ENCODE measurements at regions not wholly inside any gene's neighbourhood (a gene's known extent, or its start where the extent isn't known, plus 50 kb on each side); places are given as distances from the start of the nearest gene placed in this dataset.

DNA sequence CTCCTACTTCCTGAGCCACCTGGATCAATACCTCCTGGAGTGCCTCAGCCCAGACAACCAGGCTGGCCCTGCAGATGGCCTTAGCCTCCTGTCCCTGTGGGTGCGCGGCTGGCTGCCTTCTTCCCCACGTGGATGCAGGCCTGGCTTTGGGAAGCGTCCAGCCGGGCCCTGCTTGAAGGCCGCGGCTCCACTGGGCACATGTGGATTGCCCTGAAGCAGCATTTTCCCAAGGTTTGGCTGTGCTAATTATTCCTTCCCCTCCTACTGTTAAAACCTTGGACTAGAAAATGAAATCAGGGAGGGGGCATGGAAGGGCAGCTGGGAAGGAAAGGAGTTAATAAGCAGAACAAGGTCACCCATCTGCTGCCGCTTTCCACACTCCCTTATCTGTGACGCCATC, 143.0 kb upstream of the GATA6 start:
- H3K9me3 ChIP-seq (ENCODE audit: low read length), result no peaks in the 10 kb centered on the region
- no peaks in the 10 kb centered on the region for H3K27me3 ChIP-seq (ENCODE audit: low read length)
- H3K4me1 ChIP-seq (ENCODE audit: insufficient read depth, low read length), result peaks cover under 1% of the 10 kb centered on the region; the same call in 1 of the 2 replicates
- no peaks in the 10 kb centered on the region for H3F3A ChIP-seq (ENCODE audit: low read length, unreplicated experiment)
- H4K20me1 ChIP-seq (ENCODE audit: low read length), result no peaks in the 10 kb centered on the region
- TF ChIP-seq EZH2phosphoT487 (IDR thresholded peaks at IDR 0.05; ENCODE audit: borderline replicate concordance, low read length) (no peak), CTCF (conservative IDR thresholded peaks at IDR 0.05; ENCODE audit: low read depth, low read length) (no peak), EZH2 (IDR thresholded peaks at IDR 0.05; ENCODE audit: low read length, unreplicated experiment) (no peak)
- H3K79me2 ChIP-seq (ENCODE audit: low read length), result no peaks in the 10 kb centered on the region
- ChIA-PET POLR2A (ENCODE audit: unreplicated experiment) (no interaction called here), CTCF (no interaction called here)
- DNase-seq, result no peak
- BruUV-seq (replicated peaks), result no TSS peak
- no peak overlapping the region for H3K4me3 ChIP-seq (ENCODE audit: low read length)
- H3K27ac ChIP-seq (ENCODE audit: low read length), result no peak overlapping the region
- no peak overlapping the region for H3K9ac ChIP-seq (ENCODE audit: low read length)
- no peak overlapping the region for H3K4me2 ChIP-seq (ENCODE audit: low read length)
- no peak overlapping the region for H2AFZ ChIP-seq (ENCODE audit: low read length)
- H3K36me3 ChIP-seq (ENCODE audit: low read depth, low read length), result no peaks in the 10 kb centered on the region
- intact Hi-C loops (cut with micrococcal nuclease), result no loop called here
- no peaks in the 10 kb centered on the region for H3K9me2 ChIP-seq (replicated peaks; ENCODE audit: low read length)
- no peak for ATAC-seq

- no peaks in the 10 kb centered on the region for H3K27me3 ChIP-seq (ENCODE audit: low read length)
- H3K4me3 ChIP-seq (ENCODE audit: low read length), result no peak overlapping the region
- H3K4me1 ChIP-seq (ENCODE audit: insufficient read depth, low read length), result peaks cover 5% of the 10 kb centered on the region
- ChIA-PET POLR2A (ENCODE audit: unreplicated experiment) (no interaction called here), CTCF (no interaction called here)
- BruUV-seq (replicated peaks), result no TSS peak
- no peaks in the 10 kb centered on the region for H3K79me2 ChIP-seq (ENCODE audit: low read length)
- no peak overlapping the region for H3K4me2 ChIP-seq (ENCODE audit: low read length)
- H3K27ac ChIP-seq (ENCODE audit: low read length), result no peak overlapping the region
- H3K9me2 ChIP-seq (replicated peaks; ENCODE audit: low read length), result no peaks in the 10 kb centered on the region
- TF ChIP-seq EZH2 (IDR thresholded peaks at IDR 0.05; ENCODE audit: low read length, unreplicated experiment), result no peak
- TF ChIP-seq CTCF (conservative IDR thresholded peaks at IDR 0.05; ENCODE audit: low read depth, low read length), result no peak
- TF ChIP-seq EZH2phosphoT487 (IDR thresholded peaks at IDR 0.05; ENCODE audit: borderline replicate concordance, low read length), result no peak
- no peaks in the 10 kb centered on the region for H4K20me1 ChIP-seq (ENCODE audit: low read length)
- H2AFZ ChIP-seq (ENCODE audit: low read length), result 0 out of 2 replicates have a peak overlapping the region, but pooled peaks have one; percentile 28
- H3K36me3 ChIP-seq (ENCODE audit: low read depth, low read length), result no peaks in the 10 kb centered on the region
- H3F3A ChIP-seq (ENCODE audit: low read length, unreplicated experiment), result no peaks in the 10 kb centered on the region
- intact Hi-C loops (cut with micrococcal nuclease), result no loop called here
- no peaks in the 10 kb centered on the region for H3K9me3 ChIP-seq (ENCODE audit: low read length)
- no peak overlapping the region for H3K9ac ChIP-seq (ENCODE audit: low read length)
- ATAC-seq, result no peak
- DNase-seq, result no peak
Measured at GRCh38 chr18:22026889-22027288, 142.5 kb upstream of the GATA6 start.

DNA sequence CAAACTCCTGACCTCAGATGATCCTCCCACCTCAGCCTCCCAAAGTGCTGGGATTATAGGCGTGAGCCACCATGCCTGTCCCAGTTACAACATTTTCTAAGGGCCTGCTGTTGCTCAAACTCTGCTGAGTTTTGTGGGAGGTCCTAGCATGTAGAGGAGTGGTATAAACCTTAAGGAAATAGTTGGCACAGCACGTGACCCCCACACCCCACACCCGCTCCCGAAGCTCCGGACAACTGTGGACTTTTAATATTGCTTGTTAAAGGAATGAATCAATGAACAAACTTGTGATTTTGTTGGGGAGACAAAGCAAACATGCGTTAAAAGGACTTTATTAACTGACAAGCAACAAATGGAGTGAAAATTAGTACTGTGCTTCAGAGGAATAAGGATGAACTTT, 137.8 kb upstream of the GATA6 start:
- CTCF ChIA-PET, result no interaction called here
- POLR2A ChIA-PET (ENCODE audit: unreplicated experiment), result interaction anchor here (0.6 kb wide), 1 partner anchor 13 kb away, joined by 7 read pairs; no protein-coding TSS in a partner anchor
- Histone ChIP-seq H3K27ac (ENCODE audit: low read length) (peak overlapping the region; percentile 83), H3K4me3 (ENCODE audit: low read length) (peak overlapping the region; percentile 31), H3K9me3 (ENCODE audit: low read length) (no peaks in the 10 kb centered on the region), H3K9ac (ENCODE audit: low read length) (peak overlapping the region; percentile 42), H3K27me3 (ENCODE audit: low read length) (no peaks in the 10 kb centered on the region), H3K4me2 (ENCODE audit: low read length) (peak overlapping the region; percentile 74), H3K36me3 (ENCODE audit: low read depth, low read length) (no peaks in the 10 kb centered on the region), H2AFZ (ENCODE audit: low read length) (peak overlapping the region; percentile 47; the same call in 1 of the 2 replicates), H3F3A (ENCODE audit: low read length, unreplicated experiment) (no peaks in the 10 kb centered on the region), H3K4me1 (ENCODE audit: insufficient read depth, low read length) (peaks cover 17% of the 10 kb centered on the region), H3K79me2 (ENCODE audit: low read length) (no peaks in the 10 kb centered on the region), H4K20me1 (ENCODE audit: low read length) (no peaks in the 10 kb centered on the region), H3K9me2 (replicated peaks; ENCODE audit: low read length) (no peaks in the 10 kb centered on the region)
- DNase-seq (peak; percentile 62), ATAC-seq (peak; percentile 68)
- intact Hi-C loops (cut with micrococcal nuclease), result loop anchor here (2.0 kb wide), 2 partner anchors 137 to 251 kb away; partner anchors contain the start of gene GATA6
- TF ChIP-seq EZH2 (IDR thresholded peaks at IDR 0.05; ENCODE audit: low read length, unreplicated experiment) (no peak), EZH2phosphoT487 (IDR thresholded peaks at IDR 0.05; ENCODE audit: borderline replicate concordance, low read length) (no peak), CTCF (conservative IDR thresholded peaks at IDR 0.05; ENCODE audit: low read depth, low read length) (no peak)
- BruUV-seq (replicated peaks), result no TSS peak
